ENCODE measurements at regions not wholly inside any gene's neighbourhood (a gene's known extent, or its start where the extent isn't known, plus 50 kb on each side); places are given as distances from the start of the nearest gene placed in this dataset.

GRCh38 chr14:59075506-59075905 is 113.0 kb upstream of the DAAM1 start:
- DNase-seq, result no peak

- DNase-seq, result no peak
Measured at GRCh38 chr14:59081720-59082119, 106.7 kb upstream of the DAAM1 start.

GRCh38 chr14:59085207-59085739 is 103.2 kb upstream of the DAAM1 start:
- DNase-seq, result no peak

- no peak for DNase-seq
Measured at GRCh38 chr14:59086241-59086882, 102.1 kb upstream of the DAAM1 start.

- no peak for DNase-seq
Measured at GRCh38 chr14:59087240-59087639, 101.2 kb upstream of the DAAM1 start.

GRCh38 chr14:59087711-59088110 is 100.8 kb upstream of the DAAM1 start:
- DNase-seq, result no peak

- no peak for DNase-seq
Measured at GRCh38 chr14:59090572-59090971, 97.9 kb upstream of the DAAM1 start.

GRCh38 chr14:59091404-59091803 is 97.1 kb upstream of the DAAM1 start:
- DNase-seq, result no peak

- DNase-seq, result no peak
Measured at GRCh38 chr14:59091976-59092375, 96.5 kb upstream of the DAAM1 start.

GRCh38 chr14:59093902-59094301 is 94.6 kb upstream of the DAAM1 start:
- DNase-seq, result no peak

- no peak for DNase-seq
Measured at GRCh38 chr14:59096303-59096702, 92.2 kb upstream of the DAAM1 start.

- no peak for DNase-seq
Measured at GRCh38 chr14:59097681-59098080, 90.8 kb upstream of the DAAM1 start.

GRCh38 chr14:59098377-59098776 is 90.1 kb upstream of the DAAM1 start:
- no peak for DNase-seq

- no peak for DNase-seq
Measured at GRCh38 chr14:59100205-59100604, 88.3 kb upstream of the DAAM1 start.

GRCh38 chr14:59101476-59101875 is 87.0 kb upstream of the DAAM1 start:
- DNase-seq, result no peak

- DNase-seq, result no peak
Measured at GRCh38 chr14:59103396-59103795, 85.1 kb upstream of the DAAM1 start.

- DNase-seq, result no peak
Measured at GRCh38 chr14:59107819-59108218, 80.6 kb upstream of the DAAM1 start.

GRCh38 chr14:59116984-59117415 is 71.5 kb upstream of the DAAM1 start:
- no peak for DNase-seq

GRCh38 chr14:59117754-59118528 is 70.5 kb upstream of the DAAM1 start:
- DNase-seq, result no peak

GRCh38 chr14:59120921-59121320 is 67.5 kb upstream of the DAAM1 start:
- DNase-seq, result no peak

GRCh38 chr14:59123531-59123930 is 64.9 kb upstream of the DAAM1 start:
- DNase-seq, result no peak

- peak; percentile 41 for DNase-seq
Measured at GRCh38 chr14:59123975-59124374, 64.5 kb upstream of the DAAM1 start.

GRCh38 chr14:59125156-59125555 is 63.3 kb upstream of the DAAM1 start:
- DNase-seq, result no peak

GRCh38 chr14:59126714-59127436 is 61.6 kb upstream of the DAAM1 start:
- peak; percentile 87 for DNase-seq

Data from hematopoietic multipotent progenitor cell treated with erythropoietin and hydrocortisone succinate and interleukin-3 and kit ligand, for 6 days (in vitro differentiated cells).